Breast epithelium (tissue), 3 donors: ENCODE measurements at regions not wholly inside any gene's neighbourhood (a gene's known extent, or its start where the extent isn't known, plus 50 kb on each side); places are given as distances from the start of the nearest gene placed in this dataset.

Experiments used
- POLR2A ChIP-seq: fragments of 450-650 bp; IDR thresholded peaks from one replicate; pipeline ENCODE4 v1.6.1; 2016; ENCODE audit warnings: antibody characterized with exemption, mild to moderate bottlenecking, moderate library complexity
- POLR2AphosphoS5 ChIP-seq, 3 donors: sonication (generic); formaldehyde crosslinking; IDR thresholded peaks; one replicate each; pipeline ENCODE4 v1.6.1; 2017; ENCODE audit warnings: antibody characterized with exemption in 3 of 3
- TF ChIP-seq, protein P1 (sequence below), 3 donors: fragments of 450-650 bp; IDR thresholded peaks; one replicate each; pipeline ENCODE4 v1.5.1; 2016 to 2017; ENCODE audit warnings: antibody characterized with exemption in 3 of 3, mild to moderate bottlenecking in 3 of 3, moderate library complexity in 3 of 3

GRCh38 chr5:125679522-125679921 lies 743.7 kb upstream of the GRAMD2B start:
- TF ChIP-seq POLR2A = no peak
- TF ChIP-seq, protein P1, sequence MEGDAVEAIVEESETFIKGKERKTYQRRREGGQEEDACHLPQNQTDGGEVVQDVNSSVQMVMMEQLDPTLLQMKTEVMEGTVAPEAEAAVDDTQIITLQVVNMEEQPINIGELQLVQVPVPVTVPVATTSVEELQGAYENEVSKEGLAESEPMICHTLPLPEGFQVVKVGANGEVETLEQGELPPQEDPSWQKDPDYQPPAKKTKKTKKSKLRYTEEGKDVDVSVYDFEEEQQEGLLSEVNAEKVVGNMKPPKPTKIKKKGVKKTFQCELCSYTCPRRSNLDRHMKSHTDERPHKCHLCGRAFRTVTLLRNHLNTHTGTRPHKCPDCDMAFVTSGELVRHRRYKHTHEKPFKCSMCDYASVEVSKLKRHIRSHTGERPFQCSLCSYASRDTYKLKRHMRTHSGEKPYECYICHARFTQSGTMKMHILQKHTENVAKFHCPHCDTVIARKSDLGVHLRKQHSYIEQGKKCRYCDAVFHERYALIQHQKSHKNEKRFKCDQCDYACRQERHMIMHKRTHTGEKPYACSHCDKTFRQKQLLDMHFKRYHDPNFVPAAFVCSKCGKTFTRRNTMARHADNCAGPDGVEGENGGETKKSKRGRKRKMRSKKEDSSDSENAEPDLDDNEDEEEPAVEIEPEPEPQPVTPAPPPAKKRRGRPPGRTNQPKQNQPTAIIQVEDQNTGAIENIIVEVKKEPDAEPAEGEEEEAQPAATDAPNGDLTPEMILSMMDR (IDR thresholded peaks at IDR 0.05) = no peak
- TF ChIP-seq POLR2AphosphoS5 (IDR thresholded peaks at IDR 0.05) = no peak
